ENCODE measurements at regions not wholly inside any gene's neighbourhood (a gene's known extent, or its start where the extent isn't known, plus 50 kb on each side); places are given as distances from the start of the nearest gene placed in this dataset.

DNA sequence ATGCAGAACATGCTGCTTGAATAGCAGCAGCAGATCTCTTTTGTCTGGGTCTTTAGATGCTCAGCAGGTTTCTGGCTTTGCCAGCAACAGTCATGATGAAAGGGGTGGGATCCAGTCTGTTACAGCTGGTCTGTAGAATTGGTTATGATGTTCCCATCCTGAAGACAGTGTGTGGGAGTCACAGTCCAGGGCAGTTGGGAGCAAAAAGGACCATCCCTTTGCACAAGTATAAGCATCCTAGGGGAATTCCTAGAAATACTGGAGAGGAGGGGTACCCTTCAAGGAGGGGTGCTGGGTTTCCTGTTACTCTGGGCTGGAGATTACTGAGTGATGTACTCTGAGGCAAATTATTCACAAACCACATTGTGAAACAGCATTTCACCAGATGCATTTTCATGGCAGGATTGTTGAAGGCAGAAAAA lies 119.9 kb upstream of the RND3 start:
- intact Hi-C loops (cut with micrococcal nuclease): no loop called here
- no peak overlapping the region for H3K27ac ChIP-seq (ENCODE audit: insufficient read depth, low read depth, low read length)
- ChIA-PET POLR2A (no interaction called here), CTCF (interaction anchor here (1.3 kb wide), 2 partner anchors 11 to 1009 kb away, joined by 4 to 5 read pairs; no protein-coding TSS in a partner anchor)
- BruUV-seq (replicated peaks): no TSS peak
- no peaks in the 10 kb centered on the region for H3K36me3 ChIP-seq (ENCODE audit: control insufficient read depth in 2 of 2, extremely low read depth in 1 of 2, insufficient read depth in 2 of 2, low read length in 2 of 2)
- no peaks in the 10 kb centered on the region for H4K20me1 ChIP-seq (replicated peaks; ENCODE audit: control insufficient read depth, extremely low read depth, insufficient read depth, low read length)
- H3K9me3 ChIP-seq (replicated peaks; ENCODE audit: control insufficient read depth, insufficient read depth, low read length): no peaks in the 10 kb centered on the region
- H3K27me3 ChIP-seq (ENCODE audit: control insufficient read depth in 2 of 2, insufficient read depth in 2 of 2, low read length in 2 of 2): no peaks in the 10 kb centered on the region
- no peaks in the 10 kb centered on the region for H3K79me2 ChIP-seq (ENCODE audit: control insufficient read depth, insufficient read depth, low read length)
- no peak overlapping the region for H3K9ac ChIP-seq (replicated peaks; ENCODE audit: extremely low read depth, insufficient read depth, low read length)
- H3K4me1 ChIP-seq (ENCODE audit: control insufficient read depth, extremely low read depth, insufficient read depth, low read length): no peaks in the 10 kb centered on the region
- no peak for DNase-seq (ENCODE audit: low read depth, low spot score)
- no peak overlapping the region for H2AFZ ChIP-seq (ENCODE audit: low read depth, low read length)
- no peak overlapping the region for H3K4me3 ChIP-seq (replicated peaks in 1 of 3; ENCODE audit: insufficient read depth in 1 of 3, low read depth in 1 of 3, low read length in 3 of 3)
- no peak for FAIRE-seq
- TF ChIP-seq EZH2 (IDR thresholded peaks at IDR 0.05; ENCODE audit: borderline replicate concordance, low read depth, low read length, severe bottlenecking) (no peak), MYC (IDR thresholded peaks at IDR 0.05; ENCODE audit: low read depth, low read length) (no peak), GATA2 (IDR thresholded peaks at IDR 0.05; ENCODE audit: insufficient read depth, insufficient read length, low read depth, low read length) (no peak), POLR2A (IDR thresholded peaks at IDR 0.05; ENCODE audit: low read depth, low read length) (no peak), CTCF (IDR thresholded peaks at IDR 0.05; ENCODE audit: extremely low read depth in 1 of 2, insufficient read depth in 1 of 2, low read depth in 1 of 2, low read length in 2 of 2) (no peak), FOS (IDR thresholded peaks at IDR 0.05; ENCODE audit: borderline replicate concordance, insufficient read depth, low read length) (no peak), POLR2AphosphoS5 (IDR thresholded peaks at IDR 0.05; ENCODE audit: insufficient read depth, low read depth, low read length) (no peak), MAX (IDR thresholded peaks at IDR 0.05; ENCODE audit: insufficient read depth, insufficient read length) (no peak), JUN (IDR thresholded peaks at IDR 0.05; ENCODE audit: borderline replicate concordance, insufficient read depth, insufficient read length, low read depth) (no peak)
- H3K4me2 ChIP-seq (ENCODE audit: insufficient read depth, low read length): no peak overlapping the region
- H3K9me1 ChIP-seq (replicated peaks; ENCODE audit: control insufficient read depth, extremely low read depth, insufficient read depth, low read length): no peaks in the 10 kb centered on the region
- dilution Hi-C loops (cut with MboI; ENCODE audit: extremely low pct_ligation_motif_present, low sequenced_read_pairs): no loop called here

Measured in endothelial cell of umbilical vein (primary cell).